GDM1 (cell line): ENCODE measurements at regions not wholly inside any gene's neighbourhood (a gene's known extent, or its start where the extent isn't known, plus 50 kb on each side); places are given as distances from the start of the nearest gene placed in this dataset.

Experiments
- DNase-seq: peaks from one replicate; lab custom pipeline; 2025; lab: John Stamatoyannopoulos, UW

DNA sequence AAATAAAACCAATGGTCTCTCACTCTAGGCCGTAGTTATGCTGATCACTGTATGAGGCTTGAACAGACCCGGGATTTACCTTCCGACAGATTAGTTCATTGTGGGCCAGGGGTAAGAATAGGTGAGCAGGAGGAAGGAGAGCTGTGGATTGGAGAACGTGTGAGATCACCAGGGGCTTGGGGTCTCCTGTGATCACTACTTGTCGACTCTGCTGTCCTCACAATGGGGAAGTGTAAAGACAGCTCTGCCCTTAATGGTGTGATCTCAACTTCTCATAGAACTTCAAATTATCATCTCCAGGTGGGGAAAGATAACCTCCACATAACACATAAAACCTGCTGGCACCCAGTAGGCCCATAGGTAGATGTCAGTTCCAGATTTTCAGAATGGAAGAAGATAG, 56.2 kb upstream of the RPS6KA3 start:
- DNase-seq: no peak

DNA sequence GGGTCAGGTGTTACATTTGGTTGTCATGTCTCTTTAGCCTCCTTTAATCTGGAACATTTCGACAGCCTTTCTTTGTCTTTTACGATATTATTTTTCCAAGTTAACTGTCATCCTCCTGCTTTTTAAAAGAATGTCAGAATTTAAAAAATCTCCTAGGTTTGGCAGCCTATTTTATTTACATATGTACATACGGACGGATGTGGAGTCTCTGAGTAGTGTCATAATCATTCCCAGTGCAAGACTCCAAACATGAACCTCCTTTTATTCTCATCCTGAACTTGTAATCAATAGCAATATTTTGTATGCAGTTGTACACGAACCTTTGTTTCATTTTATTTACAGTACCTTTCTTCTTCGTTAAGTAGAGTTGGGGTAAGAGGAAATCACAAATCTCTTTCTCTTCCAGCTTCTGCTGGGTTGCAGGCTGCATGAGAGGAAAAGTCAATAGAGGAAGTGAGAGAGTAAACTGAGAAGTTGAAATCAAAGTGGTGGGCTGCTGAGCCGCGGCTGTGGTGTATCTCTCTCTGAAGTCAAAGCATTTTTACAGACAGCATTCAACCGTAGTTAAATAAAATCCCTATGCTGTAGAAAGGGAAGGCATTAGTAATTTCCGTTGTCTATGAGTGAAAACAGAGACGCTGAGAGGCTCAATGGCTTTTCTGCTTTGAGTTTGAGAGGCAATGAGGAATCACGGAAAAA, 53.9 kb upstream of the RPS6KA3 start:
- DNase-seq: no peak

DNA sequence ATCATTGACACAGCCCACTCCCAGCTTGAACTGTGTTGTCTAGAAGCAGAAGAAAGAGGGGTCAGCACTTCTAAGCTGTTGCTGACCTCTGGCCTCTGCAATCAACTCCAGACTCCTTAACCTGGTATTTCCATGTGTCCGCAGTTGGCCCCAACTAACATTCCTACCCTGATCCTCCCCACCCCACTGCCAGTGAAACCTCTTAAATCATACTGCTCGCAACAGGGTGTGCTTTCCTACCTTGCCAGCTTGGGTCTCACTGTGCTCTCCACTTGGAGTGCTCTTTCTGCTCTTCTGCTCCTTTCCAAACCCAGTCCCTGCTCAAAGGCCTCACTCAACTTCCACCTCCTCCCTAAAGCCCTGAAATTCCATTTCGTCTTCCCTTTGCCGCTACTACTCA, 52.3 kb upstream of the RPS6KA3 start:
- no peak for DNase-seq

DNA sequence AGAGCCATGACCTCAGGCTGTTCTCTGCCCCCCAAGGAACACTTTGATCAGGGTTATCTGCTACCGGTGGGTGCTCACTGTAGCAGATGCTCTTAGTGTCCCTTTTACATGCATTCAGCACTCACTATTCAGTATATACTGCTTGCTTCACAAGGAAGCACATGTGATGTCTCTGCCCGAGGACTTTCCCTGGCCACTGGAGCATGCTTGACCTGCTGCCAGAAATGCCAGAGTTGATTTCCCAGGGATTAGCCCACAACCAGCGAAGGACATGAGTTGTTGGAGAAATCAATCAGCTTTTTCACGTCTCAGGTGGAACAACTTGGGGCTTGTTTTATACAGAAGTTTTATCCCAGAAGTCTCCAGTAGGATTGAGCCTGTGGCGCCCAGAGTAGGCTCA, 51.2 kb upstream of the RPS6KA3 start:
- DNase-seq: no peak
